IPS-18a (cell line): ENCODE measurements at regions not wholly inside any gene's neighbourhood (a gene's known extent, or its start where the extent isn't known, plus 50 kb on each side); places are given as distances from the start of the nearest gene placed in this dataset.
"Not testable (repeated sequence)": the region's sequence is repeated elsewhere in the genome, so short reads cannot be mapped to it uniquely, and the experiment has no call there.

Experiments used
- H3K27ac ChIP-seq: one replicate; pipeline ENCODE4 v1.5.1; 2013; ENCODE audit warnings: low read length
- H3K27me3 ChIP-seq: one replicate; pipeline ENCODE4 v1.6.1; 2013; ENCODE audit warnings: mild to moderate bottlenecking, low read length; ENCODE audit not compliant: control insufficient read depth, insufficient read depth
- H3K36me3 ChIP-seq: one replicate; pipeline ENCODE4 v1.6.1; 2013; ENCODE audit warnings: low read depth, low read length; ENCODE audit not compliant: control insufficient read depth
- H3K4me1 ChIP-seq: one replicate; pipeline ENCODE4 v1.6.1; 2013; ENCODE audit warnings: low read depth, low read length; ENCODE audit not compliant: control insufficient read depth
- H3K4me3 ChIP-seq: one replicate; pipeline ENCODE4 v1.5.1; 2013; ENCODE audit warnings: low read length
- H3K9ac ChIP-seq: one replicate; pipeline ENCODE4 v1.6.1; 2013; ENCODE audit warnings: mild to moderate bottlenecking, low read length, moderate library complexity
- H3K9me3 ChIP-seq: one replicate; pipeline ENCODE4 v1.6.1; 2013; ENCODE audit warnings: low read depth, low read length; ENCODE audit not compliant: control insufficient read depth

- H3K9ac ChIP-seq, result no peak overlapping the region
- no peaks in the 10 kb centered on the region for H3K36me3 ChIP-seq
- no peaks in the 10 kb centered on the region for H3K4me1 ChIP-seq
- no peak overlapping the region for H3K4me3 ChIP-seq
- H3K27me3 ChIP-seq, result no peaks in the 10 kb centered on the region
- no peaks in the 10 kb centered on the region for H3K9me3 ChIP-seq
- no peak overlapping the region for H3K27ac ChIP-seq
Observed at GRCh38 chr13:83166550-83166949, 715.7 kb downstream of the SLITRK1 start.

GRCh38 chr13:83162493-83162892, 719.8 kb downstream of the SLITRK1 start:
- no peak overlapping the region for H3K27ac ChIP-seq
- H3K9ac ChIP-seq, result no peak overlapping the region
- no peaks in the 10 kb centered on the region for H3K9me3 ChIP-seq
- no peaks in the 10 kb centered on the region for H3K36me3 ChIP-seq
- no peaks in the 10 kb centered on the region for H3K4me1 ChIP-seq
- H3K4me3 ChIP-seq, result no peak overlapping the region
- H3K27me3 ChIP-seq, result no peaks in the 10 kb centered on the region

- Histone ChIP-seq H3K4me3 (no peak overlapping the region), H3K27me3 (no peaks in the 10 kb centered on the region)
Observed at GRCh38 chr13:83153848-83154247, 728.4 kb downstream of the SLITRK1 start.

GRCh38 chr13:83151308-83151660, 731.0 kb downstream of the SLITRK1 start:
- Histone ChIP-seq H3K36me3 (no peaks in the 10 kb centered on the region), H3K27ac (no peak overlapping the region), H3K9me3 (no peaks in the 10 kb centered on the region), H3K4me3 (no peak overlapping the region), H3K27me3 (no peaks in the 10 kb centered on the region), H3K9ac (no peak overlapping the region), H3K4me1 (no peaks in the 10 kb centered on the region)

More at GRCh38 chr13:83153848-83154247, 728.4 kb downstream of the SLITRK1 start:
- H3K36me3 ChIP-seq, result no peaks in the 10 kb centered on the region
- H3K9me3 ChIP-seq, result no peaks in the 10 kb centered on the region
- H3K9ac ChIP-seq, result no peak overlapping the region
- no peaks in the 10 kb centered on the region for H3K4me1 ChIP-seq
- no peak overlapping the region for H3K27ac ChIP-seq

- no peak overlapping the region for H3K9ac ChIP-seq
- no peak overlapping the region for H3K4me3 ChIP-seq
- H3K36me3 ChIP-seq, result no peaks in the 10 kb centered on the region
- H3K27me3 ChIP-seq, result no peaks in the 10 kb centered on the region
- H3K9me3 ChIP-seq, result no peaks in the 10 kb centered on the region
- H3K27ac ChIP-seq, result no peak overlapping the region
- H3K4me1 ChIP-seq, result no peaks in the 10 kb centered on the region
Observed at GRCh38 chr13:83150616-83151307, 731.5 kb downstream of the SLITRK1 start.

- Histone ChIP-seq H3K9me3 (no peaks in the 10 kb centered on the region), H3K27me3 (no peaks in the 10 kb centered on the region), H3K4me3 (no peak overlapping the region), H3K4me1 (no peaks in the 10 kb centered on the region), H3K9ac (no peak overlapping the region), H3K27ac (no peak overlapping the region), H3K36me3 (no peaks in the 10 kb centered on the region)
Observed at GRCh38 chr13:83136660-83137059, 745.6 kb downstream of the SLITRK1 start.

DNA sequence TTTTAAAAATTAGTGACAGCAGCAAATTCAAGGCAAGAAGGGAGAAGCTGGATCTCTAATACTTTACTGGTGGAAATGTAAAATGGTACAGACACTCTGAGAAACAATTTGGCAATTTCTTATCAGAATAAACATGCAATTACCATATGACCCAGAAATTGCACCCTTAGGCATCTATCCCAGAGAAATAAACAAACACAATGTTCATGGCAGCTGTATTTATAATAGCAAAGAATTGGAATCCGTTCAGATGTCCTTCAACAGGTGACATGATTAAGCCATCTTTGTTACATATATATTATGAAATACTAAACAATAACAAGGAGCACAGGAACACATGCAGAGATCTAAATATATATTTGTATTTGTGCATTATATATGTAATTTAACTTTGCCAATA, 756.5 kb downstream of the SLITRK1 start:
- H3K4me3 ChIP-seq, result no peak overlapping the region

DNA sequence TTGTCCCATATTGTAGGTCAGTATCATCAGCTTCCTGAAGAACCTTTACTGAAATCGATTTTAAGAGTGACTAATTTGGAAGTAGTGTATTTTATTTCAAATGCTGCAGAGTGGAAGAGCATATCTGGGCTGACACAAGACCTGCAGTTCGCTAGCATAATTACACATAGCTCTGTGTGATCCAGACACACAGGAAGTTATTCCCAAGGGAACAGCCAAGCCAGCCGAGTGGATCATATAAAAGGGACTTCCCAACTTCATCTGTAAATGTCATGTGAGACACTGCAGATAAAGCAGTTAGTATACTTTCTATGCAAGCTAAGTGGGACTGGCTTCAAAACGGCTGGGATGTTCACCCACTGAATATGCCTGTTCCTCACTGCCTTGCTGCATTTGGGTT, 760.4 kb downstream of the SLITRK1 start:
- H3K9ac ChIP-seq, result no peak overlapping the region
- no peaks in the 10 kb centered on the region for H3K9me3 ChIP-seq
- no peaks in the 10 kb centered on the region for H3K27me3 ChIP-seq
- no peaks in the 10 kb centered on the region for H3K36me3 ChIP-seq
- no peaks in the 10 kb centered on the region for H3K4me1 ChIP-seq
- no peak overlapping the region for H3K27ac ChIP-seq
- no peak overlapping the region for H3K4me3 ChIP-seq

More for the DNA sequence above, 756.5 kb downstream of the SLITRK1 start:
- no peak overlapping the region for H3K27ac ChIP-seq
- no peak overlapping the region for H3K9ac ChIP-seq
- H3K9me3 ChIP-seq, result no peaks in the 10 kb centered on the region
- H3K4me1 ChIP-seq, result no peaks in the 10 kb centered on the region
- no peaks in the 10 kb centered on the region for H3K27me3 ChIP-seq
- no peaks in the 10 kb centered on the region for H3K36me3 ChIP-seq

DNA sequence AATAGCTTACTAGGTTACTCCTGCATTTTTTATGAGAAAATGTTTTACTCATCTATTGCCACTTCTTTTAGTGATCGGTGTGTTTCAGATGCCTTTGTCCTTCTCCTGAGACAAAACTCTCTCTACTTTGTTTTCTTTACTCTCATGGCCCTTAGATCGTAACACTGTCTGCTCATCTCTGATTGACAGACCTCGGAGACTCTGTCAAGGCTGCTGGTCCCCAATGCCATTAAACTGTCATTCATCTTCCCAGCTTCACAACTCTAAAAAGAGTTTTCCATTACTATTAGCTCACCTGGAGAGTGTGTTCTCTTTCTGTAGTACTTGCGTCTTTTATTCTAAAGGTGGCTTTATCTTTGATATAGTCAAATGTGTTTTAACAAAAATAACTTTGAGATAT, 765.2 kb downstream of the SLITRK1 start:
- Histone ChIP-seq H3K9ac (no peak overlapping the region), H3K36me3 (no peaks in the 10 kb centered on the region), H3K27me3 (no peaks in the 10 kb centered on the region), H3K9me3 (no peaks in the 10 kb centered on the region), H3K4me1 (no peaks in the 10 kb centered on the region), H3K4me3 (no peak overlapping the region), H3K27ac (no peak overlapping the region)

DNA sequence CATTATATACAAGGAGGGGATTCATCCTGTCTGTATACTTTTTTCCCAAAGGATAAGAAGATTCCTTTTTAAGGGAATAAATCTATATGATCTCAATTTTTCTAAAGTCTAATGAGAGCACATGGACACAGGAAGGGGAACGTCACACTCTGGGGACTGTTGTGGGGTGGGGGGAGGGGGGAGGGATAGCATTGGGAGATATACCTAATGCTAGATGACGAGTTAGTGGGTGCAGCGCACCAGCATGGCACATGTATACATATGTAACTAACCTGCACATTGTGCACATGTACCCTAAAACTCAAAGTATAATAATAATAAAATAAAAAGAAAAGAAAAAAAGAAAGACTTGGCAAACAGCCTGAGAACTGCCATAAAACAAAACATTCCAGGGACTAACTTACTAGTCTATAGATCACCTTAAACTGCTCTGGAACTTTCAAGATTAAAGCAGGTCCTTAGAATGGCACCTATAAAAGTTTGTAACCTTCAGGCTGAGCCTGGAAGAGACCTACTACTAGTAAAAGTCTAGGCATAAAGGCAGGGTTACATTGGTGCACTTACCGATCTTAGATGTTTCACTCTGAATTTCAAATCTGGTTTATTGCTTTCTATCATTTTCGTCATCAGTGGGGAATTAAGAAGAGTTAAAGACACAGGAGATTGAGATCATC, 780.6 kb downstream of the SLITRK1 start:
- not testable (repeated sequence) for H3K36me3 ChIP-seq, H3K9ac ChIP-seq, H3K4me1 ChIP-seq, H3K4me3 ChIP-seq, H3K27me3 ChIP-seq, H3K27ac ChIP-seq, H3K9me3 ChIP-seq

GRCh38 chr13:83100237-83100636, 782.0 kb downstream of the SLITRK1 start:
- Histone ChIP-seq H3K27ac (no peak overlapping the region), H3K4me3 (no peak overlapping the region), H3K36me3 (no peaks in the 10 kb centered on the region), H3K27me3 (no peaks in the 10 kb centered on the region), H3K4me1 (no peaks in the 10 kb centered on the region), H3K9ac (no peak overlapping the region), H3K9me3 (no peaks in the 10 kb centered on the region)

DNA sequence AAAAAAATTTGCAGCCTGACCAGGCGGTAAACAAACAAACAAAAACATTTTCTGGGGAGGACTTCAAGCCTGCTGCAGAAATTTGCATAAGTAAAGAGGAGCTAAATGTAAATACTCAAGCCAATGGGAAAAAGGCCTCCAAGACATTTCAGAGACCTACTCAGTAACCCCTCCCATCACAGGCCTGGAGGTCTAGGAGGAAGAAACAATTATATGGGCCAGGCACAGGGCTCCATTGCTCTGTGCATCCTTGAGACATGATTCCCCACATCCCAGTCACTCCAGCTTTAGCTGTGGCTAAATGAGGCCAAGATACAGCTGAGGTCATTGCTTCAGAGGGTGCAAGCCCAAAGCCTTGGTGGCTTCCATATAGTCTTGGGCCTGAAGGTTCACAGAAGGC, 793.4 kb downstream of the SLITRK1 start:
- H3K9me3 ChIP-seq, result peaks cover 6% of the 10 kb centered on the region
- no peak overlapping the region for H3K4me3 ChIP-seq
- no peaks in the 10 kb centered on the region for H3K27me3 ChIP-seq
- H3K9ac ChIP-seq, result no peak overlapping the region
- H3K27ac ChIP-seq, result no peak overlapping the region
- no peaks in the 10 kb centered on the region for H3K4me1 ChIP-seq
- H3K36me3 ChIP-seq, result no peaks in the 10 kb centered on the region
